ENCODE measurements at regions not wholly inside any gene's neighbourhood (a gene's known extent, or its start where the extent isn't known, plus 50 kb on each side); places are given as distances from the start of the nearest gene placed in this dataset.

DNA sequence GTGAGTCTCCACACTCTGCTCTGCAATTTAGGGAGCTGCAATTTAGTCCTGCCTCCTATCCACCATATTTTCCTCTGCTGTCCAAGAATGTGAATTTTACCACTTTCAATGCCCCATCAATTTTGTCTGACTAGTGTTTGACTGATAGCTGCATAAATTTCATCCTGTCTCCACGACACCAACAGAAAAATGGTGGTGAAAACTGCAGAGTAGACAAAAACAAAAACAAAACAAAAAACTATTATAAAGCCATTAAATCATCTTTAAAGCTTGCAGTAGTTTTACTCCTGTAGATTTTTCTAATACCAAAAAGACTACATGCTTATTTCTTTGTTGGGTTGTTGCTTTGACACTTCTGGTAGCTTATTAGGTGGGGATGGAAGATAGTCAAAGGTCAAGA lies 322.0 kb downstream of the PAX1 start:
- Histone ChIP-seq H2AFZ (ENCODE audit: low read length) (no peak overlapping the region), H3F3A (ENCODE audit: low read depth) (no peaks in the 10 kb centered on the region)

DNA sequence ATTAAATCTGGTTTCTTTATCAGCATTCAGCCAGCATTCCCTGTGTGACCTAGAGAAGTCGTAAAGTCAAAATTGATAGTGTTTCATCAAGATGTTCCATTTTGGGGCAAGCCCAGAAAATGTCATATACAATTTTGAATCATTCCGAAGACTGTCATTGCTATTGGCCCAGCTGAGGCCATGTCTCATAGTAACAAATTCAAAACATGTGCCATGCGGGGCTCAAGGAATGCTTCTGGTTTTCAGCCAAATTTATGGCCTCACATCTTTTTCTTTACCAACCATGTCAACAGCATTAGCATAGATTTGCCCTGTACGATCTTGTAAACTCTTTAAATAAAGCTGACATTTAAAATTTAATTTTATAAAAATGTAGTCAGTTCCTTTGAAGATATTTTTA lies 314.7 kb downstream of the PAX1 start:
- Histone ChIP-seq H3K4me1 (ENCODE audit: insufficient read depth, low read length, poor library complexity, severe bottlenecking) (no peaks in the 10 kb centered on the region), H4K20me1 (ENCODE audit: insufficient read depth, low read length, poor library complexity, severe bottlenecking) (no peaks in the 10 kb centered on the region), H3K9me3 (ENCODE audit: insufficient read depth, low read depth, low read length) (no peaks in the 10 kb centered on the region), H3K9me2 (replicated peaks; ENCODE audit: low read depth, low read length) (no peaks in the 10 kb centered on the region), H3K79me2 (ENCODE audit: insufficient read depth, low read length) (no peaks in the 10 kb centered on the region), H2AFZ (ENCODE audit: low read length) (no peak overlapping the region), H3K9ac (ENCODE audit: low read depth, low read length, poor library complexity, severe bottlenecking) (no peak overlapping the region), H3K4me3 (ENCODE audit: low read length, poor library complexity, severe bottlenecking) (no peak overlapping the region), H3K27me3 (ENCODE audit: insufficient read depth, low read length, poor library complexity, severe bottlenecking) (no peaks in the 10 kb centered on the region), H3K36me3 (ENCODE audit: insufficient read depth, low read length) (no peaks in the 10 kb centered on the region), H3F3A (ENCODE audit: low read depth) (no peaks in the 10 kb centered on the region), H3K4me2 (ENCODE audit: low read depth, low read length, poor library complexity, severe bottlenecking) (no peak overlapping the region)
- no peak for TF ChIP-seq CTCF (conservative IDR thresholded peaks at IDR 0.05; ENCODE audit: low read length)
- no peak for TF ChIP-seq EZH2phosphoT487 (IDR thresholded peaks at IDR 0.05; ENCODE audit: borderline replicate concordance)

More for the DNA sequence above, 322.0 kb downstream of the PAX1 start:
- Histone ChIP-seq H3K9ac (ENCODE audit: low read depth, low read length, poor library complexity, severe bottlenecking) (no peak overlapping the region), H3K9me3 (ENCODE audit: insufficient read depth, low read depth, low read length) (no peaks in the 10 kb centered on the region), H3K4me3 (ENCODE audit: low read length, poor library complexity, severe bottlenecking) (no peak overlapping the region), H3K4me1 (ENCODE audit: insufficient read depth, low read length, poor library complexity, severe bottlenecking) (no peaks in the 10 kb centered on the region), H3K36me3 (ENCODE audit: insufficient read depth, low read length) (no peaks in the 10 kb centered on the region), H3K4me2 (ENCODE audit: low read depth, low read length, poor library complexity, severe bottlenecking) (no peak overlapping the region), H4K20me1 (ENCODE audit: insufficient read depth, low read length, poor library complexity, severe bottlenecking) (no peaks in the 10 kb centered on the region), H3K27me3 (ENCODE audit: insufficient read depth, low read length, poor library complexity, severe bottlenecking) (no peaks in the 10 kb centered on the region), H3K79me2 (ENCODE audit: insufficient read depth, low read length) (no peaks in the 10 kb centered on the region), H3K9me2 (replicated peaks; ENCODE audit: low read depth, low read length) (no peaks in the 10 kb centered on the region)
- no peak for TF ChIP-seq CTCF (conservative IDR thresholded peaks at IDR 0.05; ENCODE audit: low read length)

GRCh38 chr20:22008456-22008855 lies 303.0 kb downstream of the PAX1 start:
- Histone ChIP-seq H4K20me1 (ENCODE audit: insufficient read depth, low read length, poor library complexity, severe bottlenecking) (no peaks in the 10 kb centered on the region), H3K27me3 (ENCODE audit: insufficient read depth, low read length, poor library complexity, severe bottlenecking) (no peaks in the 10 kb centered on the region), H3K4me1 (ENCODE audit: insufficient read depth, low read length, poor library complexity, severe bottlenecking) (no peaks in the 10 kb centered on the region), H3K9ac (ENCODE audit: low read depth, low read length, poor library complexity, severe bottlenecking) (no peak overlapping the region), H3K4me3 (ENCODE audit: low read length, poor library complexity, severe bottlenecking) (no peak overlapping the region), H3K4me2 (ENCODE audit: low read depth, low read length, poor library complexity, severe bottlenecking) (no peak overlapping the region), H3F3A (ENCODE audit: low read depth) (no peaks in the 10 kb centered on the region), H2AFZ (ENCODE audit: low read length) (no peak overlapping the region), H3K9me2 (replicated peaks; ENCODE audit: low read depth, low read length) (no peaks in the 10 kb centered on the region), H3K9me3 (ENCODE audit: insufficient read depth, low read depth, low read length) (no peaks in the 10 kb centered on the region), H3K79me2 (ENCODE audit: insufficient read depth, low read length) (no peaks in the 10 kb centered on the region), H3K36me3 (ENCODE audit: insufficient read depth, low read length) (no peaks in the 10 kb centered on the region)
- no peak for TF ChIP-seq EZH2phosphoT487 (IDR thresholded peaks at IDR 0.05; ENCODE audit: borderline replicate concordance)
- no peak for TF ChIP-seq CTCF (conservative IDR thresholded peaks at IDR 0.05; ENCODE audit: low read length)

Measured in Loucy (cell line).